H9 (cell line): ENCODE measurements at regions not wholly inside any gene's neighbourhood (a gene's known extent, or its start where the extent isn't known, plus 50 kb on each side); places are given as distances from the start of the nearest gene placed in this dataset.

Experiments
- DNase-seq: peaks from one replicate; pipeline ENCODE4 v3.0.0-alpha.2; 2017
- H2AFZ ChIP-seq: one replicate; pipeline ENCODE4 v1.6.1; 2013; ENCODE audit warnings: mild to moderate bottlenecking, low read length, control low read depth, moderate library complexity
- H2AK5ac ChIP-seq: 2 replicates; pipeline ENCODE4 v1.6.1; 2013; ENCODE audit warnings: low read length, control low read depth, mixed read lengths; ENCODE audit not compliant: insufficient read length
- H2BK120ac ChIP-seq: one replicate; pipeline ENCODE4 v1.6.1; 2013; ENCODE audit warnings: low read depth, mild to moderate bottlenecking, low read length, control low read depth, inconsistent platforms; ENCODE audit not compliant: poor library complexity, severe bottlenecking
- H2BK12ac ChIP-seq: 2 replicates; pipeline ENCODE4 v1.6.1; 2013; ENCODE audit warnings: low read length, control low read depth, mixed read lengths, low read depth; ENCODE audit not compliant: insufficient read length
- H2BK15ac ChIP-seq: 2 replicates; pipeline ENCODE4 v1.6.1; 2013; ENCODE audit warnings: low read depth, low read length, control low read depth
- H2BK20ac ChIP-seq: one replicate; pipeline ENCODE4 v1.6.1; 2013; ENCODE audit warnings: low read depth, mild to moderate bottlenecking, low read length, control low read depth, inconsistent platforms; ENCODE audit not compliant: poor library complexity, severe bottlenecking
- H2BK5ac ChIP-seq: 2 replicates; pipeline ENCODE4 v1.6.1; 2013; ENCODE audit warnings: low read length, control low read depth, mixed read lengths; ENCODE audit not compliant: insufficient read length
- H3K14ac ChIP-seq: 2 replicates; pipeline ENCODE4 v1.6.1; 2013; ENCODE audit warnings: low read length, control low read depth; ENCODE audit not compliant: insufficient read depth
- H3K18ac ChIP-seq: 2 replicates; pipeline ENCODE4 v1.6.1; 2013; ENCODE audit warnings: low read depth, mild to moderate bottlenecking, mixed read lengths, low read length, control low read depth; ENCODE audit not compliant: insufficient read length
- H3K23ac ChIP-seq: 2 replicates; pipeline ENCODE4 v1.6.1; 2013; ENCODE audit warnings: low read length, control low read depth, mixed read lengths, low read depth; ENCODE audit not compliant: insufficient read length
- H3K23me2 ChIP-seq: 2 replicates; pipeline ENCODE4 v1.6.1; 2013; ENCODE audit warnings: low read depth, mild to moderate bottlenecking, mixed read lengths, low read length, control low read depth; ENCODE audit not compliant: insufficient read length, poor library complexity, severe bottlenecking
- H3K27ac ChIP-seq: 2 replicates; pipeline ENCODE4 v1.5.1; 2013; ENCODE audit warnings: low read length, control low read depth, mixed read lengths, low read depth; ENCODE audit not compliant: insufficient read length
- H3K27me3 ChIP-seq: 2 replicates; pipeline ENCODE4 v1.6.1; 2013; ENCODE audit warnings: low read length, control low read depth, inconsistent platforms; ENCODE audit not compliant: insufficient read depth
- H3K4ac ChIP-seq: 2 replicates; pipeline ENCODE4 v1.6.1; 2013; ENCODE audit warnings: low read depth, mild to moderate bottlenecking, control low read depth, inconsistent platforms, low read length, moderate library complexity
- H3K4me1 ChIP-seq: 2 replicates; pipeline ENCODE4 v1.6.1; 2013; ENCODE audit warnings: low read length, control low read depth, inconsistent platforms; ENCODE audit not compliant: insufficient read depth
- H3K4me2 ChIP-seq: 2 replicates; pipeline ENCODE4 v1.6.1; 2013; ENCODE audit warnings: low read length, control low read depth, mixed read lengths; ENCODE audit not compliant: insufficient read length, insufficient read depth
- H3K56ac ChIP-seq: 2 replicates; pipeline ENCODE4 v1.6.1; 2013; ENCODE audit warnings: low read depth, mild to moderate bottlenecking, mixed read lengths, low read length, control low read depth; ENCODE audit not compliant: insufficient read length
- H3K79me1 ChIP-seq: 2 replicates; pipeline ENCODE4 v1.6.1; 2013; ENCODE audit warnings: low read depth, mild to moderate bottlenecking, moderate library complexity, low read length, control low read depth, inconsistent platforms; ENCODE audit not compliant: insufficient read depth, poor library complexity, severe bottlenecking
- H3K79me2 ChIP-seq: 2 replicates; pipeline ENCODE4 v1.6.1; 2013; ENCODE audit warnings: low read length, control low read depth, inconsistent platforms; ENCODE audit not compliant: insufficient read depth
- H3K9ac ChIP-seq: 2 replicates; pipeline ENCODE4 v1.6.1; 2013; ENCODE audit warnings: low read length, control low read depth, mixed read lengths; ENCODE audit not compliant: insufficient read length; ENCODE audit errors: extremely low read depth
- H3K9me3 ChIP-seq: one replicate; pipeline ENCODE4 v1.6.1; 2013; ENCODE audit warnings: low read depth, low read length, inconsistent platforms; ENCODE audit not compliant: control insufficient read depth
- H3T11ph ChIP-seq: one replicate; pipeline ENCODE4 v1.6.1; 2013; ENCODE audit warnings: mild to moderate bottlenecking, low read length, control low read depth, inconsistent platforms
- H4K20me1 ChIP-seq: one replicate; pipeline ENCODE4 v1.6.1; 2013; ENCODE audit not compliant: control insufficient read depth, insufficient read length, insufficient read depth
- H4K5ac ChIP-seq: 2 replicates; pipeline ENCODE4 v1.6.1; 2013; ENCODE audit warnings: low read depth, mild to moderate bottlenecking, mixed read lengths, low read length, control low read depth; ENCODE audit not compliant: insufficient read length
- H4K8ac ChIP-seq: replicated peaks from 2 replicates; pipeline ENCODE4 v1.6.1; 2013; ENCODE audit warnings: low read length, control low read depth, mixed read lengths, low read depth; ENCODE audit not compliant: insufficient read length
- H4K91ac ChIP-seq: 2 replicates; pipeline ENCODE4 v1.6.1; 2013; ENCODE audit warnings: low read depth, mild to moderate bottlenecking, moderate library complexity, mixed read lengths, low read length, control low read depth; ENCODE audit not compliant: insufficient read length
- H3K27ac Mint-ChIP-seq, 3 experiments: 2 replicates in 2 of 3; 3 replicates in 1 of 3; pipeline ENCODE4 v1.8.0; 2020 to 2021; ENCODE audit warnings: mixed read lengths in 3 of 3, mild to moderate bottlenecking in 1 of 3, moderate library complexity in 1 of 3
- H3K27me3 Mint-ChIP-seq: 2 replicates; pipeline ENCODE4 v1.8.0; 2021; ENCODE audit warnings: low read depth, mild to moderate bottlenecking, moderate library complexity, mixed read lengths
- H3K36me3 Mint-ChIP-seq, 3 experiments: 2 replicates in 2 of 3; 3 replicates in 1 of 3; pipeline ENCODE4 v1.8.0; 2020 to 2021; ENCODE audit warnings: low read depth in 3 of 3, mixed read lengths in 3 of 3; ENCODE audit not compliant: insufficient read depth in 1 of 3
- H3K4me1 Mint-ChIP-seq, 2 experiments: 2 replicates each; pipeline ENCODE4 v1.8.0; 2020; ENCODE audit warnings: mixed read lengths in 2 of 2
- H3K4me3 Mint-ChIP-seq, 2 experiments: 2 replicates in 1 of 2; 3 replicates in 1 of 2; pipeline ENCODE4 v1.8.0; 2020 to 2021; ENCODE audit warnings: mild to moderate bottlenecking in 2 of 2, mixed read lengths in 2 of 2, moderate library complexity in 1 of 2
- H3K9me3 Mint-ChIP-seq, 2 experiments: 2 replicates in 1 of 2; 3 replicates in 1 of 2; pipeline ENCODE4 v1.8.0; 2020; ENCODE audit warnings: mild to moderate bottlenecking in 2 of 2, mixed read lengths in 2 of 2, moderate library complexity in 1 of 2
- CTCF ChIP-seq: fragments of 200-600 bp; sonication (generic); conservative IDR thresholded peaks from 3 replicates; pipeline ENCODE4 v1.8.0; 2021; ENCODE audit warnings: antibody characterized with exemption, mild to moderate bottlenecking
- WGBS: extraction: QIAGEN DNeasy Blood & Tissue Kit; methylation state at CpG from one replicate; pipeline ENCODE4 v1.1.7; 2013; ENCODE audit warnings: missing lambda C conversion rate, low lambda C conversion rate, mixed read lengths; ENCODE audit not compliant: insufficient read length; ENCODE audit errors: extremely low coverage; 5-methylcytosine and 5-hydroxymethylcytosine counted together

- H3K36me3 Mint-ChIP-seq, result no peaks in the 10 kb centered on the region
Measured at GRCh38 chr5:121251954-121252353, 599.7 kb upstream of the FTMT start.

More at GRCh38 chr5:121251954-121252353, 599.7 kb upstream of the FTMT start:
- H3K23me2 ChIP-seq, result no peaks in the 10 kb centered on the region
- H3K27me3 ChIP-seq, result no peaks in the 10 kb centered on the region
- no peak overlapping the region for H2BK12ac ChIP-seq
- H3K23ac ChIP-seq, result no peak overlapping the region
- H3K27ac ChIP-seq, result no peak overlapping the region
- H4K8ac ChIP-seq, result no peak overlapping the region
- H3K4me1 Mint-ChIP-seq, result no peaks in the 10 kb centered on the region
- H3K79me1 ChIP-seq, result no peaks in the 10 kb centered on the region
- no peak overlapping the region for H2AK5ac ChIP-seq
- no peak overlapping the region for H2AFZ ChIP-seq
- H3K9ac ChIP-seq, result no peak overlapping the region
- TF ChIP-seq CTCF, result no peak
- H2BK5ac ChIP-seq, result no peak overlapping the region
- H3K18ac ChIP-seq, result no peak overlapping the region
- no peak overlapping the region for H4K91ac ChIP-seq
- WGBS, result no CpG with 5 or more reads among the region's 5 CpGs
- no peaks in the 10 kb centered on the region for H4K20me1 ChIP-seq
- H3K9me3 Mint-ChIP-seq, result peaks cover 0 to 3% of the 10 kb centered on the region in 2 experiments; a peak in 3 of 5 replicates
- H2BK20ac ChIP-seq, result no peak overlapping the region
- H3K4ac ChIP-seq, result no peak overlapping the region
- H3K27ac Mint-ChIP-seq, result no peak overlapping the region
- H3K4me2 ChIP-seq, result no peak overlapping the region
- no peaks in the 10 kb centered on the region for H3K27me3 Mint-ChIP-seq
- no peaks in the 10 kb centered on the region for H3K4me1 ChIP-seq
- H3K4me3 Mint-ChIP-seq, result no peak overlapping the region
- no peak overlapping the region for H2BK120ac ChIP-seq
- H3K79me2 ChIP-seq, result no peaks in the 10 kb centered on the region
- H3K14ac ChIP-seq, result no peak overlapping the region
- H4K5ac ChIP-seq, result no peak overlapping the region
- H3K56ac ChIP-seq, result no peak overlapping the region
- DNase-seq, result no peak
- no peak overlapping the region for H2BK15ac ChIP-seq
- H3K9me3 ChIP-seq, result no peaks in the 10 kb centered on the region
- no peak overlapping the region for H3T11ph ChIP-seq
